Heart left ventricle (tissue), 13 donors: ENCODE measurements at regions not wholly inside any gene's neighbourhood (a gene's known extent, or its start where the extent isn't known, plus 50 kb on each side); places are given as distances from the start of the nearest gene placed in this dataset.

Experiments used
- CTCF ChIP-seq, 12 donors: fragments of 200-600 bp; sonication (generic) in 4 of 12; IDR thresholded peaks; one replicate each; pipeline versions ENCODE4 v1.5.0 to v1.8.0; 2018 to 2022; ENCODE audit warnings: antibody characterized with exemption in 12 of 12, mild to moderate bottlenecking in 5 of 12
- POLR2A ChIP-seq, 2 donors: fragments of 450-650 bp; IDR thresholded peaks; one replicate each; pipeline ENCODE4 v1.6.1; 2017; ENCODE audit warnings: antibody characterized with exemption in 2 of 2, mild to moderate bottlenecking in 2 of 2, moderate library complexity in 2 of 2
- donor health status: ischemic (EF 13 %, LVEDD 7.1; RV severe dilation, severe dysfunction).
- donor health status: DM: no; HTN: yes; CAD: no.
- donor health status: DM: no; HTN: no; CAD: no.
- donor health status: ischemic (EF 25% LVEDD 6.9; RV normal size, moderate dysfunction).
- donor health status: ischemic (EF 25% LVEDD 5.7; RV mildly dilated, moderate dysfunction).
- donor health status: ischemic (EF 35%, LVEDD 5.7; RV mildly dilated, moderate dysfunction).
- donor health status: nonischemic (EF 11% LVEDD 7.7; RV severe dilation, severe dysfunction).
- donor health status: DM: yes; HTN: yes; CAD: no.
- donor health status: PGD.
- donor health status: ischemic (EF 29% LVEDD 5.4; RV normal size, mild dysfunction).
- donor health status: nonischemic (EF 23%, LVEDD 6.1; RV moderate dilation, normal function).

GRCh38 chr11:116535120-116535519, 237.7 kb downstream of the BUD13 start:
- no peak for TF ChIP-seq POLR2A (IDR thresholded peaks at IDR 0.05)
- no peak for TF ChIP-seq CTCF (IDR thresholded peaks at IDR 0.05)
